Heart left ventricle (tissue), 13 donors: ENCODE measurements at regions not wholly inside any gene's neighbourhood (a gene's known extent, or its start where the extent isn't known, plus 50 kb on each side); places are given as distances from the start of the nearest gene placed in this dataset.

ENCODE experiments used
- CTCF ChIP-seq, 12 donors: fragments of 200-600 bp; sonication (generic) in 4 of 12; IDR thresholded peaks; one replicate each; pipeline versions ENCODE4 v1.5.0 to v1.8.0; 2018 to 2022; ENCODE audit warnings: antibody characterized with exemption in 12 of 12, mild to moderate bottlenecking in 5 of 12
- POLR2A ChIP-seq, 2 donors: fragments of 450-650 bp; IDR thresholded peaks; one replicate each; pipeline ENCODE4 v1.6.1; 2017; ENCODE audit warnings: antibody characterized with exemption in 2 of 2, mild to moderate bottlenecking in 2 of 2, moderate library complexity in 2 of 2
- donor health status: ischemic (EF 13 %, LVEDD 7.1; RV severe dilation, severe dysfunction).
- donor health status: DM: no; HTN: yes; CAD: no.
- donor health status: DM: no; HTN: no; CAD: no.
- donor health status: ischemic (EF 25% LVEDD 6.9; RV normal size, moderate dysfunction).
- donor health status: ischemic (EF 25% LVEDD 5.7; RV mildly dilated, moderate dysfunction).
- donor health status: ischemic (EF 35%, LVEDD 5.7; RV mildly dilated, moderate dysfunction).
- donor health status: nonischemic (EF 11% LVEDD 7.7; RV severe dilation, severe dysfunction).
- donor health status: DM: yes; HTN: yes; CAD: no.
- donor health status: PGD.
- donor health status: ischemic (EF 29% LVEDD 5.4; RV normal size, mild dysfunction).
- donor health status: nonischemic (EF 23%, LVEDD 6.1; RV moderate dilation, normal function).

- TF ChIP-seq CTCF (IDR thresholded peaks at IDR 0.05) (no peak), POLR2A (IDR thresholded peaks at IDR 0.05) (no peak)
Measured at GRCh38 chr2:147368306-147368705, 476.5 kb upstream of the ACVR2A start.
